GM23338 (cell line): ENCODE measurements at regions not wholly inside any gene's neighbourhood (a gene's known extent, or its start where the extent isn't known, plus 50 kb on each side); places are given as distances from the start of the nearest gene placed in this dataset.
A peak's percentile ranks its signal among the peaks of the same experiment; 100 is the strongest.

Source experiments
- ATAC-seq: fragments of 200-7000 bp; cut with Tn5 transposase; 3 replicates; pipeline ENCODE4 v1.9.1; 2020
- DNase-seq: peaks from one replicate; pipeline ENCODE4 v3.0.0-alpha.2; 2015; ENCODE audit warnings: low spot score
- H2AFZ ChIP-seq: fragments of 200-600 bp; sonication (generic); 2 replicates; pipeline ENCODE4 v1.8.0; 2016; ENCODE audit warnings: antibody characterized with exemption, mild to moderate bottlenecking, moderate library complexity
- H3F3A ChIP-seq: fragments of 200-600 bp; sonication (generic); replicated peaks from 2 replicates; pipeline ENCODE4 v1.8.0; 2017; ENCODE audit warnings: antibody characterized with exemption, mixed run types, low read depth
- H3K27ac ChIP-seq: fragments of 200-600 bp; sonication (generic); 2 replicates; pipeline ENCODE4 v1.6.1; 2016; ENCODE audit warnings: low read depth
- H3K27me3 ChIP-seq: fragments of 200-600 bp; sonication (generic); 2 replicates; pipeline ENCODE4 v1.8.0; 2016; ENCODE audit warnings: mild to moderate bottlenecking, mixed run types, moderate library complexity; ENCODE audit not compliant: insufficient read depth
- H3K36me3 ChIP-seq: fragments of 200-600 bp; sonication (generic); 2 replicates; pipeline ENCODE4 v1.8.0; 2016; ENCODE audit warnings: mild to moderate bottlenecking; ENCODE audit not compliant: insufficient read depth
- H3K4me1 ChIP-seq: fragments of 200-600 bp; sonication (generic); 2 replicates; pipeline ENCODE4 v1.8.0; 2016; ENCODE audit warnings: mild to moderate bottlenecking, moderate library complexity; ENCODE audit not compliant: insufficient read depth
- H3K4me2 ChIP-seq: fragments of 200-600 bp; sonication (generic); 2 replicates; pipeline ENCODE4 v1.7.1; 2017; ENCODE audit warnings: mixed run types
- H3K4me3 ChIP-seq: fragments of 200-600 bp; sonication (generic); 2 replicates; pipeline ENCODE4 v1.6.1; 2016; ENCODE audit warnings: mixed run types
- H3K79me2 ChIP-seq: fragments of 200-600 bp; sonication (generic); replicated peaks from 2 replicates; pipeline ENCODE4 v1.8.0; 2017; ENCODE audit warnings: mild to moderate bottlenecking; ENCODE audit not compliant: insufficient read depth
- H3K9me2 ChIP-seq: fragments of 200-600 bp; sonication (generic); 2 replicates; pipeline ENCODE4 v1.8.0; 2017; ENCODE audit not compliant: insufficient read depth
- H4K20me1 ChIP-seq: fragments of 200-600 bp; sonication (generic); replicated peaks from 2 replicates; pipeline ENCODE4 v1.8.0; 2017; ENCODE audit warnings: mild to moderate bottlenecking; ENCODE audit not compliant: insufficient read depth
- H3K27ac Mint-ChIP-seq: 2 replicates; pipeline ENCODE4 v1.8.0; 2020; ENCODE audit warnings: inconsistent platforms, mild to moderate bottlenecking, moderate library complexity, mixed read lengths
- H3K27me3 Mint-ChIP-seq: 3 replicates; pipeline ENCODE4 v1.8.0; 2022; ENCODE audit warnings: low read depth, mild to moderate bottlenecking, moderate library complexity, mixed read lengths, inconsistent platforms; ENCODE audit not compliant: insufficient read depth, poor library complexity
- H3K36me3 Mint-ChIP-seq: 3 replicates; pipeline ENCODE4 v1.8.0; 2021; ENCODE audit warnings: low read depth, mild to moderate bottlenecking, inconsistent platforms, moderate library complexity, mixed read lengths
- H3K4me1 Mint-ChIP-seq: 3 replicates; pipeline ENCODE4 v1.8.0; 2020; ENCODE audit warnings: mild to moderate bottlenecking, inconsistent platforms, mixed read lengths
- H3K4me3 Mint-ChIP-seq: 3 replicates; pipeline ENCODE4 v1.8.0; 2021; ENCODE audit warnings: moderate library complexity, mild to moderate bottlenecking, inconsistent platforms, mixed read lengths
- H3K9me3 Mint-ChIP-seq: 3 replicates; pipeline ENCODE4 v1.8.0; 2020; ENCODE audit warnings: moderate library complexity, mild to moderate bottlenecking, inconsistent platforms, mixed read lengths
- CREB1 ChIP-seq: fragments of 250-450 bp; sonication (Bioruptor Pico); IDR thresholded peaks from 2 replicates; pipeline ENCODE4 v1.5.0; 2020; ENCODE audit warnings: low read depth, mild to moderate bottlenecking, moderate library complexity
- EZH2 ChIP-seq: fragments of 200-600 bp; sonication (generic); IDR thresholded peaks from one replicate; pipeline ENCODE4 v1.8.0; 2017; ENCODE audit warnings: antibody characterized with exemption, mild to moderate bottlenecking, low read depth; ENCODE audit not compliant: unreplicated experiment
- JUNB ChIP-seq: IDR thresholded peaks from one replicate; pipeline ENCODE4 v1.6.1; 2016; ENCODE audit warnings: antibody characterized with exemption; ENCODE audit not compliant: unreplicated experiment
- NANOG ChIP-seq: IDR thresholded peaks from 2 replicates; pipeline ENCODE4 v1.6.1; 2016; ENCODE audit warnings: antibody characterized with exemption, borderline replicate concordance
- REST ChIP-seq: IDR thresholded peaks from one replicate; pipeline ENCODE4 v1.6.1; 2018; ENCODE audit warnings: antibody characterized with exemption; ENCODE audit not compliant: unreplicated experiment
- TF ChIP-seq, protein P1 (sequence below), 2 experiments: fragments of 200-600 bp in 1 of 2; sonication (generic) in 1 of 2; conservative IDR thresholded peaks; 2 replicates each; pipeline versions ENCODE4 v1.5.1 to v1.6.1; 2016 to 2017; ENCODE audit warnings: antibody characterized with exemption in 2 of 2, low read depth in 2 of 2, mild to moderate bottlenecking in 2 of 2, moderate library complexity in 1 of 2

GRCh38 chr9:32247168-32247567 lies 137.3 kb upstream of the ACO1 start (continued):
- TF ChIP-seq REST: no peak

DNA sequence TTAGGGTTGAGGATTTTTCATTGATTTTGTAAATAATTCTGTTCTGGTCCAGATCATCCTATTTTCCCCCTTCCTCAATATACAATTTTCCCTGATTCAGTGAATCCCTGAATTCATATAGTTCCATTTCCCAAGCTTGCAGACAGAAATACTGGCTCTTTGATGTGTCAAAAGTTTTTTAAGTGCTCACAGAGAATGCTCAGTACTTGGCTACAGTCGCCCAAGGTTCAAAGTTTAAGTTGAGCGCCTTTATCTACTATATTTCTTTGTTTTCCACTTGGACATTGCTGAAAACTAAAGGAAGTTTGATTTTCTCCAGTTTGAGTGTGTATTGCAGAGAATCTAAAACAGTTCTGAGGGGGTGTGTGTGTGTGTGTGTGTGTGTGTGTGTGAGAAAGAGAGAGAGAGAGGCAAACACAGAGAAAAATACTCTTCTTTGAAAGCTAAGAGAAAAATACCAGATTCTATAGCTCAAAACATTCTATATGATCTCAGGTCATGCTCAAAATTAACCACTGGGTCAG lies 136.2 kb upstream of the ACO1 start:
- ATAC-seq: no peak
- H3F3A ChIP-seq: no peaks in the 10 kb centered on the region
- no peak overlapping the region for H3K27ac Mint-ChIP-seq

DNA sequence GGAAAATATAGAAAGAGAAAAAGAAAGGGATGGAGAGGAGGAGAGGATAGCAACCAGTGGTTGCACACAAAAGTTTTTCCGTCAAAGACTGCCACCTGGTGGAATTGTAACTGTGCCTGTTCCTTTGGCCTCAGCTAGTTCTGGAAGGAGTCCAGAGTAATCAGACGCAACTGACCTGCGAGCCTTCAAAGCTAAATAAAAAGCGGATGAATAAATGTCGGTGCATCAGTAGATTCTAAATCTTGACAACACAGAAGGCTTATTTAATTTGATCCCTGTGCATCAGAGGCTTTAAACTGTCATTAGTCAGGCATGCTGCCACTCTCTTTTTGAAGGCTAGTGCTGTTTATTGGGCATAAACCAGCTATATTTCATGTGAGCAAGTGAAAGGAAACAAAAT lies 132.9 kb upstream of the ACO1 start:
- H3K79me2 ChIP-seq: no peaks in the 10 kb centered on the region
- H3K27ac ChIP-seq: no peak overlapping the region
- H3K36me3 ChIP-seq: no peaks in the 10 kb centered on the region
- no peaks in the 10 kb centered on the region for H4K20me1 ChIP-seq
- DNase-seq (peak; percentile 88), ATAC-seq (peak; percentile 97)
- H3K4me2 ChIP-seq: no peak overlapping the region
- Mint-ChIP-seq H3K27me3 (peaks cover 3% of the 10 kb centered on the region), H3K9me3 (peaks cover 13% of the 10 kb centered on the region), H3K4me3 (no peak overlapping the region), H3K4me1 (peaks cover 2% of the 10 kb centered on the region), H3K27ac (no peak overlapping the region), H3K36me3 (peaks cover 11% of the 10 kb centered on the region)
- TF ChIP-seq JUNB: no peak
- TF ChIP-seq, protein P1, sequence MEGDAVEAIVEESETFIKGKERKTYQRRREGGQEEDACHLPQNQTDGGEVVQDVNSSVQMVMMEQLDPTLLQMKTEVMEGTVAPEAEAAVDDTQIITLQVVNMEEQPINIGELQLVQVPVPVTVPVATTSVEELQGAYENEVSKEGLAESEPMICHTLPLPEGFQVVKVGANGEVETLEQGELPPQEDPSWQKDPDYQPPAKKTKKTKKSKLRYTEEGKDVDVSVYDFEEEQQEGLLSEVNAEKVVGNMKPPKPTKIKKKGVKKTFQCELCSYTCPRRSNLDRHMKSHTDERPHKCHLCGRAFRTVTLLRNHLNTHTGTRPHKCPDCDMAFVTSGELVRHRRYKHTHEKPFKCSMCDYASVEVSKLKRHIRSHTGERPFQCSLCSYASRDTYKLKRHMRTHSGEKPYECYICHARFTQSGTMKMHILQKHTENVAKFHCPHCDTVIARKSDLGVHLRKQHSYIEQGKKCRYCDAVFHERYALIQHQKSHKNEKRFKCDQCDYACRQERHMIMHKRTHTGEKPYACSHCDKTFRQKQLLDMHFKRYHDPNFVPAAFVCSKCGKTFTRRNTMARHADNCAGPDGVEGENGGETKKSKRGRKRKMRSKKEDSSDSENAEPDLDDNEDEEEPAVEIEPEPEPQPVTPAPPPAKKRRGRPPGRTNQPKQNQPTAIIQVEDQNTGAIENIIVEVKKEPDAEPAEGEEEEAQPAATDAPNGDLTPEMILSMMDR (conservative IDR thresholded peaks at IDR 0.05; ENCODE audit: low read depth in 2 of 2): peak; percentile 89 to 92
- no peaks in the 10 kb centered on the region for H3K9me2 ChIP-seq
- H3K27me3 ChIP-seq: no peaks in the 10 kb centered on the region
- no peaks in the 10 kb centered on the region for H3K4me1 ChIP-seq
- H3F3A ChIP-seq: no peaks in the 10 kb centered on the region
- H2AFZ ChIP-seq: no peak overlapping the region
- no peak overlapping the region for H3K4me3 ChIP-seq

More for the DNA sequence above, 136.2 kb upstream of the ACO1 start:
- H3K27me3 ChIP-seq: no peaks in the 10 kb centered on the region
- no peak overlapping the region for H3K4me3 ChIP-seq
- peak overlapping the region; percentile 44; the same call in 1 of the 2 replicates for H2AFZ ChIP-seq
- TF ChIP-seq CREB1 (no peak), NANOG (no peak), EZH2 (no peak)
- TF ChIP-seq, protein P1 (conservative IDR thresholded peaks at IDR 0.05; ENCODE audit: low read depth in 2 of 2): no peak
- Mint-ChIP-seq H3K4me1 (peaks cover 2% of the 10 kb centered on the region), H3K4me3 (no peak overlapping the region), H3K27me3 (peaks cover 3% of the 10 kb centered on the region), H3K36me3 (peaks cover 3% of the 10 kb centered on the region; the same call in 1 of the 3 replicates), H3K9me3 (peaks cover 2% of the 10 kb centered on the region; the same call in 1 of the 3 replicates)
- H3K9me2 ChIP-seq: 0 out of 2 replicates have a peak, but pooled peaks cover 3% of the 10 kb centered on the region
- H3K79me2 ChIP-seq: no peaks in the 10 kb centered on the region
- H3K4me2 ChIP-seq: no peak overlapping the region
- no peak overlapping the region for H3K27ac ChIP-seq
- H3K4me1 ChIP-seq: no peaks in the 10 kb centered on the region
- no peaks in the 10 kb centered on the region for H3K36me3 ChIP-seq
- no peaks in the 10 kb centered on the region for H4K20me1 ChIP-seq
- DNase-seq: no peak
